PC-9 (cell line): ENCODE measurements at regions not wholly inside any gene's neighbourhood (a gene's known extent, or its start where the extent isn't known, plus 50 kb on each side); places are given as distances from the start of the nearest gene placed in this dataset.

Experiments
- BruUV-seq: library from RNA; stranded (reverse); fragments of 400-500 nt; replicated peaks from 2 replicates; lab custom pipeline; 2021; lab: Mats Ljungman, UMichigan
- CTCF ChIA-PET: fragments of 300-600 bp; sonication (Branson Sonifier 250); formaldehyde crosslinking; loops from one replicate; lab custom pipeline; 2022; ENCODE audit warnings: antibody characterized with exemption; lab: Charles Lee
- POLR2A ChIA-PET: fragments of 300-600 bp; sonication (Branson Sonifier 250); formaldehyde crosslinking; loops from one replicate; lab custom pipeline; 2022; ENCODE audit warnings: antibody characterized with exemption; ENCODE audit not compliant: unreplicated experiment; lab: Charles Lee
- DNase-seq, 2 experiments: peaks; one replicate each; pipeline versions ENCODE4 v3.0.0 to v3.0.0-alpha.2; 2015 to 2022; ENCODE audit warnings: mixed read lengths in 1 of 2
- H2AFZ ChIP-seq: fragments of 200-600 bp; sonication (generic); 2 replicates; pipeline ENCODE4 v1.8.1; 2017; ENCODE audit warnings: antibody characterized with exemption
- H3F3A ChIP-seq: fragments of 200-600 bp; sonication (generic); 2 replicates; pipeline ENCODE4 v1.8.1; 2017; ENCODE audit warnings: antibody characterized with exemption, mild to moderate bottlenecking, low read depth; ENCODE audit not compliant: insufficient read depth
- H3K27ac ChIP-seq: fragments of 200-600 bp; sonication (generic); 2 replicates; pipeline ENCODE4 v1.6.1; 2016; ENCODE audit warnings: mixed run types
- H3K27me3 ChIP-seq: fragments of 200-600 bp; sonication (generic); 2 replicates; pipeline ENCODE4 v1.6.1; 2016; ENCODE audit warnings: low read depth, mixed run types; ENCODE audit not compliant: insufficient read depth
- H3K36me3 ChIP-seq: fragments of 200-600 bp; sonication (generic); 2 replicates; pipeline ENCODE4 v1.6.1; 2016; ENCODE audit warnings: low read depth, mixed run types
- H3K4me1 ChIP-seq: fragments of 200-600 bp; sonication (generic); replicated peaks from 2 replicates; pipeline ENCODE4 v1.6.1; 2016; ENCODE audit warnings: mixed run types; ENCODE audit not compliant: insufficient read depth
- H3K4me2 ChIP-seq: fragments of 200-600 bp; sonication (generic); 2 replicates; pipeline ENCODE4 v1.6.1; 2017; ENCODE audit warnings: mixed run types
- H3K4me3 ChIP-seq: fragments of 200-600 bp; sonication (generic); 2 replicates; pipeline ENCODE4 v1.6.1; 2016; ENCODE audit warnings: mixed run types
- H3K79me2 ChIP-seq: fragments of 200-600 bp; sonication (generic); 2 replicates; pipeline ENCODE4 v1.6.1; 2017; ENCODE audit warnings: low read depth, mixed run types
- H3K9me2 ChIP-seq: fragments of 200-600 bp; sonication (generic); 2 replicates; pipeline ENCODE4 v1.8.1; 2017; ENCODE audit warnings: mild to moderate bottlenecking; ENCODE audit not compliant: insufficient read depth
- H3K9me3 ChIP-seq: fragments of 200-600 bp; sonication (generic); 2 replicates; pipeline ENCODE4 v1.8.1; 2016; ENCODE audit warnings: low read depth; ENCODE audit not compliant: insufficient read depth
- H4K20me1 ChIP-seq: fragments of 200-600 bp; sonication (generic); 2 replicates; pipeline ENCODE4 v1.8.1; 2017; ENCODE audit not compliant: insufficient read depth
- CTCF ChIP-seq: fragments of 200-600 bp; sonication (generic); conservative IDR thresholded peaks from 2 replicates; pipeline ENCODE4 v1.6.1; 2017; ENCODE audit warnings: mixed run types, antibody characterized with exemption, mild to moderate bottlenecking, moderate library complexity
- EZH2 ChIP-seq: fragments of 200-600 bp; sonication (generic); IDR thresholded peaks from 2 replicates; pipeline ENCODE4 v1.8.0; 2017; ENCODE audit warnings: antibody characterized with exemption, low read depth
- intact Hi-C: fragments of 100-400 bp; cut with micrococcal nuclease; formaldehyde crosslinking; loops from one replicate; pipeline ENCODE4 v1.10.0; 2022; ENCODE audit not compliant: unreplicated experiment

GRCh38 chr20:23244916-23245552 is 105.6 kb upstream of the NXT1 start:
- H3F3A ChIP-seq: no peaks in the 10 kb centered on the region
- intact Hi-C loops: no loop called here
- DNase-seq: no peak
- no peaks in the 10 kb centered on the region for H3K79me2 ChIP-seq
- POLR2A ChIA-PET: no interaction called here
- H2AFZ ChIP-seq: no peak overlapping the region
- no peaks in the 10 kb centered on the region for H3K9me2 ChIP-seq
- H3K4me1 ChIP-seq: no peaks in the 10 kb centered on the region
- no TSS peak for BruUV-seq
- H3K27ac ChIP-seq: no peak overlapping the region
- H3K9me3 ChIP-seq: no peaks in the 10 kb centered on the region
- H3K4me3 ChIP-seq: no peak overlapping the region
- H4K20me1 ChIP-seq: no peaks in the 10 kb centered on the region
- peaks cover 5% of the 10 kb centered on the region; the same call in 1 of the 2 replicates for H3K27me3 ChIP-seq
- no peaks in the 10 kb centered on the region for H3K36me3 ChIP-seq
- H3K4me2 ChIP-seq: no peak overlapping the region
- TF ChIP-seq EZH2 (no peak), CTCF (no peak)
- CTCF ChIA-PET: no interaction called here

GRCh38 chr20:23244156-23244915 is 106.3 kb upstream of the NXT1 start:
- no peak overlapping the region for H2AFZ ChIP-seq
- H3K36me3 ChIP-seq: no peaks in the 10 kb centered on the region
- ChIA-PET POLR2A (no interaction called here), CTCF (interaction anchor here (0.6 kb wide), 1 partner anchor 193 kb away, joined by 3 read pairs; no protein-coding TSS in a partner anchor)
- no TSS peak for BruUV-seq
- H3K9me3 ChIP-seq: no peaks in the 10 kb centered on the region
- H3K4me3 ChIP-seq: no peak overlapping the region
- no peaks in the 10 kb centered on the region for H3K4me1 ChIP-seq
- H4K20me1 ChIP-seq: no peaks in the 10 kb centered on the region
- H3K79me2 ChIP-seq: no peaks in the 10 kb centered on the region
- H3K9me2 ChIP-seq: no peaks in the 10 kb centered on the region
- no peak overlapping the region for H3K27ac ChIP-seq
- no peaks in the 10 kb centered on the region for H3K27me3 ChIP-seq
- no peak overlapping the region for H3K4me2 ChIP-seq
- no peak for DNase-seq
- intact Hi-C loops: no loop called here
- H3F3A ChIP-seq: no peaks in the 10 kb centered on the region
- TF ChIP-seq CTCF: no peak
- no peak for TF ChIP-seq EZH2

- Histone ChIP-seq H3K4me2 (no peak overlapping the region), H3K9me2 (no peaks in the 10 kb centered on the region), H3K36me3 (no peaks in the 10 kb centered on the region), H3F3A (no peaks in the 10 kb centered on the region), H3K4me1 (no peaks in the 10 kb centered on the region), H3K27me3 (no peaks in the 10 kb centered on the region), H3K79me2 (no peaks in the 10 kb centered on the region), H2AFZ (no peak overlapping the region), H3K9me3 (no peaks in the 10 kb centered on the region; the same call in 1 of the 2 replicates), H3K4me3 (no peak overlapping the region), H4K20me1 (no peaks in the 10 kb centered on the region), H3K27ac (no peak overlapping the region)
- no TSS peak for BruUV-seq
- POLR2A ChIA-PET: no interaction called here
- TF ChIP-seq CTCF: no peak
- TF ChIP-seq EZH2: no peak
- DNase-seq: no peak
- intact Hi-C loops: no loop called here
- CTCF ChIA-PET: interaction anchor here (0.6 kb wide), 1 partner anchor 193 kb away, joined by 3 read pairs; no protein-coding TSS in a partner anchor
Measured at GRCh38 chr20:23243791-23244155, 106.8 kb upstream of the NXT1 start.
